HL-60 (cell line): ENCODE measurements at regions not wholly inside any gene's neighbourhood (a gene's known extent, or its start where the extent isn't known, plus 50 kb on each side); places are given as distances from the start of the nearest gene placed in this dataset.

Experiments
- DNase-seq, 2 experiments: peaks; one replicate each; pipeline ENCODE4 v3.0.0-alpha.2; 2010 to 2020; ENCODE audit warnings: low read depth in 1 of 2, low spot score in 1 of 2
- H3K27ac ChIP-seq: fragments of 250-450 bp; sonication (Bioruptor Pico); replicated peaks from 2 replicates; pipeline ENCODE4 v1.5.1; 2020; ENCODE audit warnings: mild to moderate bottlenecking, moderate library complexity
- H3K27me3 ChIP-seq: fragments of 250-450 bp; sonication (Bioruptor Pico); 2 replicates; pipeline ENCODE4 v1.5.1; 2021; ENCODE audit warnings: mild to moderate bottlenecking, moderate library complexity; ENCODE audit not compliant: insufficient read depth, poor library complexity, severe bottlenecking
- H3K4me3 ChIP-seq: replicated peaks from 2 replicates; pipeline ENCODE4 v1.5.1; 2011; ENCODE audit warnings: mild to moderate bottlenecking, control low read depth, low read length; ENCODE audit not compliant: insufficient read depth
- GABPA ChIP-seq: IDR thresholded peaks from 2 replicates; pipeline ENCODE4 v1.6.1; 2012; ENCODE audit warnings: low read depth
- POLR2AphosphoS5 ChIP-seq: IDR thresholded peaks from 2 replicates; pipeline ENCODE4 v1.6.1; 2012; ENCODE audit warnings: low read depth
- SPI1 ChIP-seq: IDR thresholded peaks from 2 replicates; pipeline ENCODE4 v1.6.1; 2012; ENCODE audit warnings: low read depth, mild to moderate bottlenecking, borderline replicate concordance
- TF ChIP-seq, protein P1 (sequence below): IDR thresholded peaks from one replicate; pipeline ENCODE4 v1.5.1; 2011; ENCODE audit warnings: low read length, control low read depth, inconsistent platforms; ENCODE audit not compliant: insufficient read depth
- TF ChIP-seq, protein P2 (sequence below): IDR thresholded peaks from 2 replicates; pipeline ENCODE4 v1.6.1; 2012; ENCODE audit warnings: low read depth; ENCODE audit not compliant: insufficient replicate concordance

DNA sequence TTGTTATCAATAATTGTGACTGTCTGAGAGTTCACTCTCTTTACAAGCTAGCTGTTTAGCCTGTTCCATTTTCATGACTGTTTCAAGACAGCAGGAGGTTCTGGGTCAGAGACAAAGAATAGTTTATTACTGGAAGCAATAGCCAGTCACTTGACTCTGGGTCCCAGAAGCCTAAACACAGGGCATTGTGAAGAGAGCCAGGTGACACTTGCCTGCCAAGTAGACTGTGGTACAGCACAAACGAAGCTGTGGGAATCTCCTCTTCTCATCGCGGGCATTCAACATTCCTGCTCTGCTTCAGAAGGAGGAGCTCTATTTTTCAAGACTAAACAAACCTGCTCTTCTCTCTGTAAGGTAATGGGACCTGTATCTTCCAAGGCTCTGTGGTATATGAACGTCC lies 485.1 kb downstream of the TRIML1 start:
- TF ChIP-seq GABPA: no peak
- TF ChIP-seq POLR2AphosphoS5: no peak
- no peak overlapping the region for H3K4me3 ChIP-seq
- no peaks in the 10 kb centered on the region for H3K27me3 ChIP-seq
- no peak for DNase-seq
- no peak overlapping the region for H3K27ac ChIP-seq

DNA sequence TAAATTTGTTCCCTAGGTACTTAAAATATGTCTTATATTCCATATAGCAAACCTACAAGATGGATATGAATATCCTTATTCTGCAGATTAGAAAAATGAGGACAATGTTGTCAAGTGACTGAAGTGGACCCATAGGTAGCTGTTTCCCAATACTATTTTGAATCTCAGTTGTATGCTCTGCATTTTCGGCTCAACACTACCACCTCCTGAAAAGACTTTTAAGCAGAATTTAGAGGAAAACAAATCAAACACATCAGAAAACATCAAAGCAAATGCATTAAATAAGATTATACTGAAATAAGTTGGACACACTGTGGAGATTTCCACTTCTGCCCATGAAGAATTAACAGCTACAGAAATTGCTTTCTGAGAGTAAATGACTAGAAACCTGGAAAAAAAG lies 488.7 kb downstream of the TRIML1 start:
- H3K4me3 ChIP-seq: no peak overlapping the region
- no peak for DNase-seq

DNA sequence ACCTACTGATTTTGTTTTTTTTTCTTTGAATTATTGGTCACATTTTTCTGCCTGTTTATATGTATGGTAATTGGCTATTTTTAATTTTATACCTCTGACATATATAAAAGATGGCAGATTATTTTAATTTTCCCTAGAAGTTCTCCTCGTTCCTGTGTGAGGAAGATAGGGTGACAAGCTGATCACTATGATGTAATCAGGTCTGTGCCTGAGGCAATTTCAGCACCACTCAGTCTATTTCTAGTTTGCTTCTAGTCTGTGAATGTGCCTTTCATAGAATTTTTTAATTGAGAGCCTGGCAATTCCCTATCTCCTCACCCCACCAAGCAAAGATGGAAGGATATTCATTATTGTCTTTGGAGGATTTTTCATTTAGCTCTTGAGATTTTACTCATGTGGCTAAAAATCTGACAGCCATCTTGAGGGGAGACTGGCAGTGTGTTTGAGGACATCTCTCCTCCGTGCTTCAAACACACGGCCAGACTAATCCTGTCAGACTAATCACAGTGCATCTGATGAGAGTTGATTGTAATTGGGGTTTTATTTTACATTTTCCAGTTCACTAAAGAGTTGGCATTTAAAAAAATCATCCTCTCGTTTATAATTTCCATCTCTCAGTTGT lies 500.3 kb downstream of the TRIML1 start:
- no peak for DNase-seq
- TF ChIP-seq POLR2AphosphoS5: no peak
- TF ChIP-seq, protein P1, sequence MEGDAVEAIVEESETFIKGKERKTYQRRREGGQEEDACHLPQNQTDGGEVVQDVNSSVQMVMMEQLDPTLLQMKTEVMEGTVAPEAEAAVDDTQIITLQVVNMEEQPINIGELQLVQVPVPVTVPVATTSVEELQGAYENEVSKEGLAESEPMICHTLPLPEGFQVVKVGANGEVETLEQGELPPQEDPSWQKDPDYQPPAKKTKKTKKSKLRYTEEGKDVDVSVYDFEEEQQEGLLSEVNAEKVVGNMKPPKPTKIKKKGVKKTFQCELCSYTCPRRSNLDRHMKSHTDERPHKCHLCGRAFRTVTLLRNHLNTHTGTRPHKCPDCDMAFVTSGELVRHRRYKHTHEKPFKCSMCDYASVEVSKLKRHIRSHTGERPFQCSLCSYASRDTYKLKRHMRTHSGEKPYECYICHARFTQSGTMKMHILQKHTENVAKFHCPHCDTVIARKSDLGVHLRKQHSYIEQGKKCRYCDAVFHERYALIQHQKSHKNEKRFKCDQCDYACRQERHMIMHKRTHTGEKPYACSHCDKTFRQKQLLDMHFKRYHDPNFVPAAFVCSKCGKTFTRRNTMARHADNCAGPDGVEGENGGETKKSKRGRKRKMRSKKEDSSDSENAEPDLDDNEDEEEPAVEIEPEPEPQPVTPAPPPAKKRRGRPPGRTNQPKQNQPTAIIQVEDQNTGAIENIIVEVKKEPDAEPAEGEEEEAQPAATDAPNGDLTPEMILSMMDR: no peak
- TF ChIP-seq, protein P2, sequence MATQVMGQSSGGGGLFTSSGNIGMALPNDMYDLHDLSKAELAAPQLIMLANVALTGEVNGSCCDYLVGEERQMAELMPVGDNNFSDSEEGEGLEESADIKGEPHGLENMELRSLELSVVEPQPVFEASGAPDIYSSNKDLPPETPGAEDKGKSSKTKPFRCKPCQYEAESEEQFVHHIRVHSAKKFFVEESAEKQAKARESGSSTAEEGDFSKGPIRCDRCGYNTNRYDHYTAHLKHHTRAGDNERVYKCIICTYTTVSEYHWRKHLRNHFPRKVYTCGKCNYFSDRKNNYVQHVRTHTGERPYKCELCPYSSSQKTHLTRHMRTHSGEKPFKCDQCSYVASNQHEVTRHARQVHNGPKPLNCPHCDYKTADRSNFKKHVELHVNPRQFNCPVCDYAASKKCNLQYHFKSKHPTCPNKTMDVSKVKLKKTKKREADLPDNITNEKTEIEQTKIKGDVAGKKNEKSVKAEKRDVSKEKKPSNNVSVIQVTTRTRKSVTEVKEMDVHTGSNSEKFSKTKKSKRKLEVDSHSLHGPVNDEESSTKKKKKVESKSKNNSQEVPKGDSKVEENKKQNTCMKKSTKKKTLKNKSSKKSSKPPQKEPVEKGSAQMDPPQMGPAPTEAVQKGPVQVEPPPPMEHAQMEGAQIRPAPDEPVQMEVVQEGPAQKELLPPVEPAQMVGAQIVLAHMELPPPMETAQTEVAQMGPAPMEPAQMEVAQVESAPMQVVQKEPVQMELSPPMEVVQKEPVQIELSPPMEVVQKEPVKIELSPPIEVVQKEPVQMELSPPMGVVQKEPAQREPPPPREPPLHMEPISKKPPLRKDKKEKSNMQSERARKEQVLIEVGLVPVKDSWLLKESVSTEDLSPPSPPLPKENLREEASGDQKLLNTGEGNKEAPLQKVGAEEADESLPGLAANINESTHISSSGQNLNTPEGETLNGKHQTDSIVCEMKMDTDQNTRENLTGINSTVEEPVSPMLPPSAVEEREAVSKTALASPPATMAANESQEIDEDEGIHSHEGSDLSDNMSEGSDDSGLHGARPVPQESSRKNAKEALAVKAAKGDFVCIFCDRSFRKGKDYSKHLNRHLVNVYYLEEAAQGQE: no peak
- TF ChIP-seq SPI1: no peak
- no peak for TF ChIP-seq GABPA
- H3K27ac ChIP-seq: no peak overlapping the region
- H3K4me3 ChIP-seq: no peak overlapping the region
- no peaks in the 10 kb centered on the region for H3K27me3 ChIP-seq

More for the DNA sequence above, 488.7 kb downstream of the TRIML1 start:
- TF ChIP-seq POLR2AphosphoS5: no peak
- TF ChIP-seq GABPA: no peak
- TF ChIP-seq, protein P1: no peak
- TF ChIP-seq, protein P2: no peak
- TF ChIP-seq SPI1: no peak
- H3K27ac ChIP-seq: no peak overlapping the region
- H3K27me3 ChIP-seq: no peaks in the 10 kb centered on the region

DNA sequence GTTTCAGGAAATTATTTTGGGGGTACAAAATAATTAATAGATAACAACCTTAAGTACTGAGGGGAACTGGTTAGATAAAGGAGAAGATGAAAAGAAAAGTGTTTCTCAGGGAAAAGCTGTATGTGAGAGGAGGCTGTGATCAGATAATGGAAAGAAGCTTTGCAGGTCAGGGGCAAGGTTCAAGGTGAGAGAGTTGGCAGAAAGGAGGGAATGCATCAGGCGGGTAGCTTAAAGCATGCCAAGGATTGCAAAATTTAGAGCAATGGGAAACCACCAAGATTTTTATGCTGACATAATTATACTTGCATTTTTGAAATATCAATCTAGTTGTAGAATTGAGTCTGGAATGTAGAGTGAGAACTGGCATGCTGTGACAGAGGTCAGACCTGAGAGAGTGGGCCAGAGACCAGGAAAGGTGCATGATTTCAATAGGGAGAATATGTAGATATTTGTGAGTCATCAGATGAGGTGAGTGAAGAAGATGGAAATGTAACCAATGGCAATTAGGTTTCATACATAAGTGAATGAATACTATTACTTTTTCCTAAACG lies 508.7 kb downstream of the TRIML1 start:
- no peaks in the 10 kb centered on the region for H3K27me3 ChIP-seq
- no peak for TF ChIP-seq POLR2AphosphoS5
- TF ChIP-seq, protein P2: no peak
- no peak for DNase-seq
- H3K27ac ChIP-seq: no peak overlapping the region
- H3K4me3 ChIP-seq: no peak overlapping the region
